Ishikawa (cell line): ENCODE measurements at regions not wholly inside any gene's neighbourhood (a gene's known extent, or its start where the extent isn't known, plus 50 kb on each side); places are given as distances from the start of the nearest gene placed in this dataset.

Experiments used
- CEBPB ChIP-seq: IDR thresholded peaks from 2 replicates; pipeline ENCODE4 v1.6.1; 2012
- CREB1 ChIP-seq: IDR thresholded peaks from 2 replicates; pipeline ENCODE4 v1.6.1; 2012; ENCODE audit warnings: low read depth
- EGR1 ChIP-seq: IDR thresholded peaks from 2 replicates; pipeline ENCODE4 v1.6.1; 2012
- EP300 ChIP-seq: IDR thresholded peaks from 2 replicates; pipeline ENCODE4 v1.6.1; 2012; ENCODE audit warnings: borderline replicate concordance
- FOXM1 ChIP-seq: IDR thresholded peaks from 2 replicates; pipeline ENCODE4 v1.6.1; 2012; ENCODE audit warnings: low read depth, borderline replicate concordance
- MAX ChIP-seq: IDR thresholded peaks from 2 replicates; pipeline ENCODE4 v1.6.1; 2012
- NFIC ChIP-seq: IDR thresholded peaks from 2 replicates; pipeline ENCODE4 v1.6.1; 2012
- RAD21 ChIP-seq: IDR thresholded peaks from 2 replicates; pipeline ENCODE4 v1.6.1; 2012; ENCODE audit warnings: low read depth
- REST ChIP-seq: IDR thresholded peaks from 2 replicates; pipeline ENCODE4 v1.6.1; 2012; ENCODE audit warnings: low read depth, mild to moderate bottlenecking
- TAF1 ChIP-seq: IDR thresholded peaks from 2 replicates; pipeline ENCODE4 v1.6.1; 2012; ENCODE audit warnings: low read depth, mild to moderate bottlenecking
- TCF12 ChIP-seq: IDR thresholded peaks from 2 replicates; pipeline ENCODE4 v1.6.1; 2012; ENCODE audit warnings: low read depth
- TEAD4 ChIP-seq: IDR thresholded peaks from 2 replicates; pipeline ENCODE4 v1.6.1; 2012
- USF1 ChIP-seq: IDR thresholded peaks from 2 replicates; pipeline ENCODE4 v1.6.1; 2012
- YY1 ChIP-seq: IDR thresholded peaks from 2 replicates; pipeline ENCODE4 v1.6.1; 2012; ENCODE audit warnings: low read depth
- ZBTB7A ChIP-seq: IDR thresholded peaks from 2 replicates; pipeline ENCODE4 v1.6.1; 2012; ENCODE audit warnings: low read depth

GRCh38 chr15:35769656-35770055 is 223.7 kb upstream of the DPH6 start:
- TF ChIP-seq TCF12 (no peak), YY1 (no peak), EGR1 (no peak), USF1 (no peak), EP300 (no peak), TEAD4 (no peak), NFIC (no peak), TAF1 (no peak), REST (no peak), RAD21 (no peak), FOXM1 (no peak), MAX (no peak)

- TF ChIP-seq TCF12 (no peak), USF1 (no peak), TEAD4 (no peak), EP300 (no peak), NFIC (no peak), RAD21 (no peak), CREB1 (no peak)
These were observed 225.9 kb upstream of the DPH6 start for GRCh38 chr15:35771746-35772442.

GRCh38 chr15:35774653-35775052 is 228.7 kb upstream of the DPH6 start:
- TF ChIP-seq RAD21 (no peak), TCF12 (no peak), YY1 (no peak), EP300 (no peak), ZBTB7A (no peak), CEBPB (no peak), REST (no peak), TAF1 (no peak), MAX (no peak), FOXM1 (no peak)

GRCh38 chr15:35775471-35775870 is 229.5 kb upstream of the DPH6 start:
- no peak for TF ChIP-seq RAD21
- TF ChIP-seq TEAD4, result no peak
- no peak for TF ChIP-seq ZBTB7A
- no peak for TF ChIP-seq FOXM1
- TF ChIP-seq EP300, result no peak
- TF ChIP-seq NFIC, result no peak
- no peak for TF ChIP-seq REST
- TF ChIP-seq MAX, result no peak
- TF ChIP-seq TCF12, result no peak
- TF ChIP-seq CREB1, result no peak
- TF ChIP-seq TAF1, result no peak
- no peak for TF ChIP-seq YY1
- no peak for TF ChIP-seq CEBPB
- TF ChIP-seq EGR1, result no peak
